Cardiac septum (tissue), 1 donor: ENCODE measurements at regions not wholly inside any gene's neighbourhood (a gene's known extent, or its start where the extent isn't known, plus 50 kb on each side); places are given as distances from the start of the nearest gene placed in this dataset.
"Not testable (repeated sequence)": the region's sequence is repeated elsewhere in the genome, so short reads cannot be mapped to it uniquely, and the experiment has no call there.

Experiments used
- DNase-seq: peaks from one replicate; pipeline ENCODE4 v3.0.0-alpha.2; 2020; ENCODE audit warnings: low spot score
- intact Hi-C: fragments of 100-400 bp; cut with DNase I; formaldehyde crosslinking; loops from one replicate; pipeline ENCODE4 v1.14.0; 2022
- donor health status: DM: no; HTN: no; CAD: no.

DNA sequence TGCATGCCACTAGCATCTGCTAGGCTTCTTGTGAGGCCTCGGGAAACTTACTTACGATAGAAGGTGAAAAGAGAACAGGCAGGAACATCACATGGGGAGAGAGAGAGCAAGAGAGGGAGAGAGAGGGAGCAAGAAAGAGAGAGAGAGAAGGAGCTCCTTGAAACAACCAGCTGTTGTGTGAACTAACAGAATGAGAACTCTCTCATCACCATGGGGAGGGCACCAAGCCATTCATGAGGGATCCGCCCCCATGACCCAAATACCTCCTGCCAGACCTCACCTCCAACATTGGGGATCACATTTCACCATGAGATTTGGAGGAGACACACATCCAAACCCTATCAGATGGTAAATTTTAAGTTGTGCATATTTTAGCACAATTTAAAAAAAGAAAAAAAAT lies 1217.2 kb downstream of the TYW1 start:
- no peak for DNase-seq
- intact Hi-C loops, result no loop called here

DNA sequence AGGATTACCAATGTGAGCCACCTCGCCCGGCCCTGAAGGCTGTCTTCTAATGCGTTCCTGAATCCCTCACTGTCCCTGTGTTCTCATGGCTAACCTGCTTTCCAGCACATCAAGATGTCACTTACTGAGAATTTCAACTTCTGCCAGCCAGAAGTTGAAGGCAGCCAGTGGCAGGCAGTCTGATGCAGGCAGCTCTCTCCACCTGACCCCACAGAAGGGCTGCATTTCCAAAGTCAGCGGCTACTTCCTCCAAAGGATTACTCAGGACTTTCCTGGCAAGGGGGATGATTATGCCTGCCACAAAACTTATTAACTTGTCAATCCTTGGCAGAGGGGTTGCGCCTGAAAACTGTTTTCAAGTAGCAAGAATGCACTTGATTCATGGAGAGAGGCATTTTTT lies 1219.4 kb downstream of the TYW1 start:
- intact Hi-C loops, result no loop called here
- no peak for DNase-seq

DNA sequence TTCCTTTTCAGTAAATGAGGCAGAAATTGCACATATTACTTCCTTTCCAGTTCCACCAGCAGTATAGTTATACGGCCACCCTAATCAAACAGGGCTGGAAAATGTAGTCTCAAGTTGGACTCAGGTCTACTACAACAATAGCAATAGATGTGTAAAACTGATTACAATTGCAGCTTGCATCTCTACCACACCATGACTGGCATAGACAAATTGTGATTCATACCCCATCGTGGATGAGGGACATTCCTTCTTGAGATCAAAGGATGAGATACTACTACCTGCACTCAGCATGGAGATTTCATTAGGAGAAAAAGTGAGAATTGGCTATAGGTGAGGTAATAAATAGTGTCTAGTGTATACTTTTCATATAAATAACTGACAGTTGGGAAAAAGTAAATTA lies 1220.8 kb downstream of the TYW1 start:
- intact Hi-C loops, result no loop called here

DNA sequence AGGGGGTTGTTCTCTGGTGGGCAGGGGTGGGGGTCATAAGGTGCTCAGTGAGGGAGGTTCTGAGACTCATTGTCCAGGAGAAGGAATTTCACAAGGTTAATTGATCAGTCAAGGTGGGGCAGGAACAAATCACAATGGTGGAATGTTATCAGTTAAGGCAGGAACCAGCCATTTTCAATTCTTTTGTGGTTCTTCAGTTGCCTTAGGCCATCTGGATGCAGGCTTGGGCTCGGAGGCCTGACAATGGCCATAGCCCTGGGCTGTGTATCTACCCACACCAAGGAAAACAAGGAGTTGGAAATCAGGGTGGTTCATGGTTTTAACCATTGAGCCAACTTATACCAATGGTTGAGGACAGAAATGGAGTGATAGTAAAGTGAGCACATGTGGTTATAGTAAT lies 1221.8 kb downstream of the TYW1 start:
- intact Hi-C loops, result no loop called here
- DNase-seq, result no peak

More for the DNA sequence above, 1220.8 kb downstream of the TYW1 start:
- no peak for DNase-seq

DNA sequence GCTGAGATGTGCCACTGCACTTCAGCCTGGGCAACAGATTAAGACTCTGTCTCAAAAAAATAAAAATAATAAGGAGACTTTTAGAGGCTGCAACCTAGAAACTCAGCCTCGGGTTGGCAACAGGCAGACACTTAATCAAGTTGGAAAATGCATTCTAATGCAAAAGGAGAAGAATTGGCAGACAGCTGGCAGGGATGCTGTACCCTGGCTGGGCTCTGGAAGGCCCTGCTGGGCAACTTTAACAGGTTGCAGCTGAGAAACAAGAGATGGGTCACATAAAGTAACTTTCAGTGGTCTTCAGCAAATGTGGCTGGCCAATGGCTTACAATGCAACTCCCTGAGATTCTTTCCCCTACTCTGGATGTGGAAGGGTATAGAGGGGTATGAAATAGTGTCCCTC lies 1225.7 kb downstream of the TYW1 start:
- no peak for DNase-seq
- intact Hi-C loops, result no loop called here

DNA sequence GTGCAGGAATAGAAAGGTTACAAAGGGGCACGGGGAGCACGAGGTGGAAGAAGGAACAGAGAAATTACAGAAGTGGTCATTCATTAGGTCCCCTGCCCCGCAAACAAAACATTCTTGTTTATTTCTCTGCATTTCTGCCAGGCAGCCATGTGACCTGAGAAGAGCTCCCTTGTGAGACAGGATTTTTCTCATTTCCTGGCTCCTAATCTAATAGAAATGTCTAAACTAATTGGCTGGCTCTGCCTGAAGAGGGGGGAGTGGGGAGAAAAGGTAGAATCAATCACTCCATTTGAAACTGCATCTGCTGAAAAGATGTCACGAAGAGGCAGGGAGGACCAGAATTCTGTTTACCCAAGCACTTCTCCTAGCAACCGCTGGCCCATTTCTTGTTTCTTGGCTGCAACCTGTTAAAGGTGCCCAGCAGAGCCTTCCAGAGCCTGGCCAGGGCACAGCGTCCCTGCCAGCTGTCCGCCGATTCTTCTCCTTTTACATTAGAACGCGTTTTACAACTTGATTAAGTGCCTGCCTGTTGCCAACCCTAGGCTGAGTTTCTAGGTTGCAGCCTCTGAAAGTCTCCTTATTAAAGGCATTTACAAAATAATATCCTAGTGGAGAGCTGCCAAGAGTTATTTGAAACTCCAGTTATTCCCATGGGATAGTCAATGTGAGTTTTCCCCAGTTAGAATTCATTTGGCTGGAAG lies 1227.6 kb downstream of the TYW1 start:
- intact Hi-C loops, result no loop called here
- DNase-seq, result no peak

DNA sequence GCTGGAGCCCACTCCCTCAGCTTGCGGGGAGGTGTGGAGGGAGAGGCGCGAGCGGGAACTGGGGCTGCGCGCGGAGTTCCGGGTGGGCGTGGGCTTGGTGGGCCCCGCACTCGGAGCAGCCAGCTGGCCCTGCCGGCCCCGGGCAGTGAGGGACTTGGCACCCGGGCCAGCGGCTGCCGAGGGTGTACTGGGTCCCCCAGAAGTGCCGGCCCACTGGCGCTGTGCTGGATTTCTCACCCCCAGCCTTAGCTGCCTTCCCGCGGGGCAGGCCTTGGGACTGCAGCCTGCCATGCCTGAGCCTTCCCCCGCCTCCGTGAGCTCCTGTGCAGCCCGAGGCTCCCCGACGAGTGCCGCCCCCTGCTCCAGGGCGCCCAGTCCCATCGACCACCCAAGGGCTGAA lies 1234.4 kb downstream of the TYW1 start:
- DNase-seq, intact Hi-C loops: not testable (repeated sequence)

DNA sequence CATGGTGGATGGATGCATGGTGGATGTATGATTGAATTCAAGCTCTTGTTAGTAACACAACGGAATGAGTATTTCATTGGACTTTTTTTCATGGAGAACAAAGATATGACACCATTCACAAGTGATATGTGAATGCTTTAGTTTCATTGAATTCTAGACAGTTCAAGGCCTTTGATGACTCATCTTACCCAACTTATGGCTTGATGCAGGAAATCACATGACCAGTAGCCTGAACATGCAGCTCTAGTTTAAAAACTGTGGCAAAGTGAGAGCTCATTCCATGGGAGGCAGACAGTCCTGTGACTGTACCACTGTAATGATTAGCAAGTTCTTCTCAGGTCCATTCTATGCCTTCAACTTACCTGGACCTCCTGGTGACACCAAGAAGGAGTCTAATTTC lies 1239.3 kb downstream of the TYW1 start:
- intact Hi-C loops, result no loop called here

DNA sequence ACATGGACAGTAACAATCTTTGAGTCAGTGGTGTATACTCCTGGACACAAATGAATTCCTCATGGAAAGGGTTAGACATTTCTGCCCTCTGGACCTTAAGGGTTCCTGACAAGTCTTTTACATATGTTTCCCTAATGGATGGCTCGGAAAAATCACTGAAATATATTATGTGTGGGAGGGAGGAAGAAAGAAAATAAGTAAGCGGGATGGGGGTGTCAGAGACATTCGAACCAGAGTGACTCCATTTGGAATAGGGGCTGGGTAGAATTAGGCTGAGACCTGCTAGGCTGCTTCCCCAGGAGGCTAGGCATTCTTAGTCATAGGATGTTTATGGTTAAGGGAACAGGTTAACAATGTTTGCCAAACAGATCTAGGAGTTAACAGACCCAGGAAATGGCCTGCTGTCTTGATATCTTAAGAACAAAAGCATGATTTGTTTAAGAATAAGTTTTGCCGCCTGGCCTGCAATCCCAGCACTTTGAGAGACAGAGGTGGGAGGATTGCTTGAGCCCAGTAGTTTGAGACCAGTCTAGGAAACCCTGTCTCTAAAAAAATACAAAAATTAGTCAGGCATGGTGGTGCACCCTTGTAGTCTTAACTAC lies 1241.7 kb downstream of the TYW1 start:
- no peak for DNase-seq
- intact Hi-C loops, result no loop called here

More for the DNA sequence above, 1239.3 kb downstream of the TYW1 start:
- DNase-seq, result no peak

DNA sequence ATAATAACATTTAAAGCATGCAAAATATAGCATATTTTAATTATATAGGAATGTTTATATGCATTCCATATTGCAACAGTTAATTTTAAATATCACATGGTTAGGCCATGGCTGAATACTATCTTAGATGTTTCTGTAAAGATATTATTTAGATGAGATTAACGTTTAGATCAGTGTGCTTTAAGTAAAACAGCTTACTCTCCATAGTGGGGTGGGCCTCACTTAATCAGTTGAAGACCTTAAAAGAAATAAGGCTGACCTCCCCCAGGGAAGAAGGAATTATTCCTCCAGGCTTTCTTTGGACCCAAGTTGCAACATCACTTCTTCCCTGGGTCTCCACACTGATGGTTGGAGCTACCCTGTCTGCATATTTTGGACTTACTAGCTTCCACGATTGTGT lies 1246.5 kb downstream of the TYW1 start:
- intact Hi-C loops, result no loop called here

DNA sequence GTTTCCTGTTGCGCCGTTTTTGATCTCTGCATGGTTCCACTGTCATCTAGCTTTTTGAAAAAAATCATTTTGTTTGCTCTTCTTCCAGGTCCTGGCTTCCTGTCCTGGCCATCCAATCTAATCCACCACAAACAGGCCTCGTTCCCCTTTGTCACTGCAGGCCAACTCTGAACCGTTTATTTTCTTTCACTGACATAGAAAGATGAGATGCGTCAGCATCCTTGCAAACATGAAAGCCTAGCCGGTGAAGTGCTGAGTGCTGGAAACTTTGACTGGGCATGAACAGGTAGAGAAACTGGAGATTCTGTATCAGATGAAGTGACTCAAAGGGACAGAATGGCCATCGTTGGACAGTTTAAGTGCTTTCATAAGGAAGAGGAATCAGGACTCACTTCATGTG lies 1247.8 kb downstream of the TYW1 start:
- DNase-seq, result no peak
- intact Hi-C loops, result no loop called here

More for the DNA sequence above, 1246.5 kb downstream of the TYW1 start:
- DNase-seq, result no peak

DNA sequence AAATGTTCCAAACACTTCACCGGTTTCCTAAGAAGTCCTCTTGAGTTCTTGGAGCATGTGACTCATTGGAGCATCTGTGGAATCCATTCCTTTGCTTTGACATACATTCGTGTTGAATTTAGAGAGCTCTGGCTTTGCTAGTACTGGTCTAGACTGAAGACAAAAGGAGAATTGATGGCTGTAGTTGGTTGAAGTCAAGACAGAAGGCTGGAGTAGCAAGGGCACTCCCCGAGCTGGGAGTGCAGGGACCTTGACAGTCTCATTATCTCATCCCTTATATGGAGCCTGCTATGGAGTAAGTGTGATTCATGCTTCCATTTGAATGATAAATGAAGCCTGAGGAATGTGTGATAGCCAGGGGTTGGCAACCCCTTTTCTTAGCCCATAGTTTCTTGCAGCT lies 1249.1 kb downstream of the TYW1 start:
- intact Hi-C loops, result no loop called here
- DNase-seq, result no peak

DNA sequence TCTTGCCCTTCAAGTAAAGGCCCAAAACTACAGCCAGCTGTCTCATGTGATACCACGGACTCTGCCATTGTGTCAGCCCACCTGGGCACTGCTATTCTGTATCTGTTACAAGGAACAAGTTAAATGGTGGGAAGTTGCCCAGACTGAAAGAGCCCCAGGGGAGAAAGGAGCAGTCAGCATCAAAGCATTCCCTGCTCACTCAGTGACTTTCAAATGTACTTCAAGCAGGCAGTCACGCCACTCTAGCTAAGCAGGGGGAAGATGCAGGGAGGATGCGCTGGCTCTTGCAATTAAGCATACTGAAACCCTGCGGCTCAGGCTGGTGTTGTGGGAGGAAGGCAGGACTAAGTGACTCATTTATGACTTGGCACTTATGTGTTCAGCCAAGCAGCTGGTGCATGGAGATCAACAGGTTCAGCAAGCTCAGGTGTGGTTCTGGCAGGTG lies 1249.6 kb downstream of the TYW1 start:
- intact Hi-C loops, result no loop called here

DNA sequence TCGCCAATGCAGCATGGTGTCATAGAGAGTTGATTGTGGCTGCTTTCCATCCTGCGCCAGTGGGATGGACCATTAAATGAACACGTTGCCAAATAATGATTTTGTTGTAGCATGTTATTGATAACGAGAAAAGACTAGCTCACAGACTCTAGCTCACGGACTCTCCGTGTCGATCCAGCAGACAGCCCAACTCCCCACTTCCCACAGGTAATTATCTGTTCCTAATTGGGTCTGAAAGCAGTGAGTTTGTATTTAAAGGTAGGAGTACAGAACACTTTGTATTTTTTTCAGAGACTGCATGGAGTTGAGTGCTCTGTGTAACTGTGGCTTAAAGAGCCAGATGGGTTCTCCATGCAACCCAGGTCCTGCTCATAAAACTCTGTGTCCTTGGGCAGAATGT lies 1250.5 kb downstream of the TYW1 start:
- intact Hi-C loops, result no loop called here
- DNase-seq, result no peak

More for the DNA sequence above, 1249.6 kb downstream of the TYW1 start:
- no peak for DNase-seq

DNA sequence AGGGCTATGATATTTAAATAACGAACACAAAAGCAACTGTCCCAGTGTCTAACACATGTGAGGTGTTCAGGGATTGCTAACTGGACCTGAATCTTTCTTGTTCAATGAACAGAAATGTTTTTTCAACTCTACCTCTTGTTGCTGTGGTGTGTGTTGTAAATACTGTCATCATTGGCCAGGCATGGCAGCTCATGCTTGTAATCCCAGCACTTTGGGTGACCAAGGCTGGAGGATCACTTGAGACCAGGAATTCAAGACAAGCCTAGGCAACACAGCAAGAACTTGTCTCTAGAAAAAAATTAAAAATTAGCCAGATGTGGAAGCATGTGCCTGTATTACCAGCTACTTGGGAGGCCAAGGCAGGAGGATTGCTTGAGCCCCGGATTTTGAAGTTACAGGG lies 1250.9 kb downstream of the TYW1 start:
- intact Hi-C loops, result no loop called here
- DNase-seq, result no peak

DNA sequence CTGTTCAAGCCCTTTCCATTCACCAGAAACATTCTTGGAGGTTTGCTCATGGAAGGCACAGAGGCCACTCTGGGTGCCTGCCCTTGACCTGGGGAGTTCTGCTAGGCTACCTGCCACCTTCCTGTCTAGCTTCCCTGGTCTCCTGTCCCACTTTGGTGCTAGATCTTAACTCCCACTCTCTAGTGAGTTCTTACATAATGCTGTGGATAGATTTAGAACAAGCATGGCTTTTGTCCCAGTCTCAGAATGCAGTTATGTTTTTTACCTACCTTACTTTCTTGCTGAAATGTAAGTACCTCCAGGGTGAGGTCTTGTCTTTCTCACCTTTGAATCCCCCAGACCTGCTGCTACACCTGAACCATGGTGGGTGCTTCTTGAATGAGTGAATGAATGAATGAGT lies 1252.3 kb downstream of the TYW1 start:
- DNase-seq, result no peak
- intact Hi-C loops, result no loop called here

DNA sequence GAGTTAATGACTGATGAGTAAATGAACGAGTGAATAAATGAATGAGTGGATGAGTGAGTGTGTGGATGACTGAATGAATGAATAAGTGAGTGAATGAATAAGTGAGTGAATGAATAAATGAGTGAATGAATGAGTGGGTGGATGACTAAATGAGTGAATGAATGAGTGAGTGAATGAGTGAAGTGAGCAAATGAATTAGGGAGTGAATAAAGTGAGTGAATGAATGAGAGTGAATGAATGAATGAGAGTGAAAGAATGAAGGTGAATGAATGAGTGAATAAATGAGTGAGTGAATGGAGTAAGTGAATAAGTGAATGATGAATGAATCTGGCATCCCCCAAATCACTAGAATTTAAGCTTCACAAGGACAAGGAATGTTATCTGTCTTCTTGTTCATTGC lies 1253.0 kb downstream of the TYW1 start:
- intact Hi-C loops, result no loop called here
- no peak for DNase-seq

DNA sequence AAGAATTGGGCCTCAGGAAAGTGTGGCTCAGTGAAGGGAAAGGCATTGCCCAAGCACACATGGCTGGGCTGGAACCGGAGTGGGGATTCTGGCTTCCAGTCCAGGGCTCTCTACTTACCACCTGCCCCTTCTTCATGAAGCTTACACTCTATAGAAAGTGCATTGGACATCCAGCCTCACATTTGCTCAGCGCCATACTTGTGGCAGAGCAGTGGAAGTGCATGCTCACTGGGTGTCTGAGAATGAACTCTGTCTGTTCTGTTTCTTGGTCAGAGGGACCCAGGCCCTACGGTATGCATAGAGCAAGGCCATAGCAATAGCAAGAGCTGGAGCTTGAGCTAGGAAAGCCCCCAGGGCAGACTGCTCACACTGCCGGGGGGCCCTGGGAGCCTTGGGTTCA lies 1253.5 kb downstream of the TYW1 start:
- intact Hi-C loops, result no loop called here
- no peak for DNase-seq

DNA sequence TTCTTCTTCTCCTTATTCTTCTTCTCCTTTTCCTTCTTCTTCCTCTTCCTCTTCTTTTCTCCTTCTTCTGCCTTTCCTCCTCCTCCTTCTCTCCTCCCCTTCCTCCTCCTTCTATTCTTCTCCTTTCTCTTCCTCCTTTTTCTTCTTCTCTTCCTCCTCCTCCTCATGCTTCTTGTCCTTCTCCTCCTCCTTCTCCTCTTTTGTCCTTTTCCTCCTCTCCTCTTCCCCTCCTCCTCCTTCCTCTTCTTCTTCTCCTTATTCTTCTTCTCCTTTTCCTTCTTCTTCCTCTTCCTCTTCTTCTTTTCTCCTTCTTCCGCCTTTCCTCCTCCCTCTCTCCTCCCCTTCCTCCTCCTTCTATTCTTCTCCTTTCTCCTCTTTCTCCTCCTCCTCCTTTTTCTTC lies 1258.2 kb downstream of the TYW1 start:
- intact Hi-C loops, DNase-seq: not testable (repeated sequence)

DNA sequence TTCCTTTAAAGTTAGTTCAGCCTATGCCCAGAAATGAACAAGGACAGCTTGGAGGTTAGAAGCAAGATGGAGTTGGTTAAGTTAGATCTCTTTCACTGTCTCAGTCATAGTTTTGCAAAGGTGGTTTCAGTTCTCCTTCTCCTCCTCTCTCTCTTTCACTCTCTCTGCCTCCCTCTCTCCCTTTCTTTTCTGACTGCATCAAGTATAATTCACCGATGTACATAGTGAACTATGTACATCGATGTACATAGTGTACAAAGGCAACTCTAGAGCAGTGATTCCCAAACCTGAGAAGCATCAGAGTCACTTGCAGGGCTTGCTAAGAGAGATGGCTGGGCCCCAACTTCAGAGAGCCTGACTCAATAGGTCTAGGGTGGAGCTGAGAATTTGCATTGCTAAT lies 1259.7 kb downstream of the TYW1 start:
- DNase-seq, result no peak
- intact Hi-C loops, result no loop called here

DNA sequence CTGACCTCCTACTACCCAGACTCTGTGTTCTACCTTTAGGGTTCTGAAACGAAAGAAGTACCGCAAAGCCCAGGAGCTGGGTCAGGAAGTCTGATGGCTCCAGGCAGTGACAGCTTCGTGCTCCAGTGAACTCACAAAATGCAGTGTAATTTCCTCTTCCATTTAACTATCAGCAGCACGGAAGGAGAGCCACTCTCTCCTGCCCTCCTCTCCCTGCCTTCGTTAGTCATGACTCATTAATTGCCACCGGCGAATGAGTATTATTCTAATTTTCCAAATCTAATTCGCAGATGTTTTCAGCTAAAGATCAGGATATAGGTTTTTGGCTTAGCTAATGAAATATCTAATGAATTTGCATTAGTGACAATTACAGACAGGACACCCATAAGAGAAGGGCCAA lies 1262.0 kb downstream of the TYW1 start:
- intact Hi-C loops, result no loop called here
- no peak for DNase-seq

DNA sequence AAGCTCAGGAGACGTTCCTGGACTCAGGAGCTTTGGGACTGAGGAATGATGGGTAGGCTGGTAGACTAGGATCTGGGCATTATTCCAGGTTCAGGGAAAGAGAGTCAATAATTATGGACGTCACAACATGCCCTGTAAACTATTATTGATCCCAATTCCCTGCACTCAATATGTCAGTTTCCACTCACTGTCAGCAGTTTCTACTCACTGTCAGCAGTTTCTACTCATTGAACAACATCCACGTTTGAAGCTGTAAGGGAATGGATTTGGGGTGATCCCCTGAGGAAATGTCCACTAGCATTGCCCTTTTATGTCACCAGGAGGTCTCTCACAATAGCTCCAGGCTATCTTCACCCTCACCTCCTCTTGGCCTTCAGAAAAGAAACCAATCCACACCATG lies 1268.6 kb downstream of the TYW1 start:
- intact Hi-C loops, result no loop called here
- DNase-seq, result no peak
